ENCODE measurements at regions not wholly inside any gene's neighbourhood (a gene's known extent, or its start where the extent isn't known, plus 50 kb on each side); places are given as distances from the start of the nearest gene placed in this dataset.
A peak's percentile ranks its signal among the peaks of the same experiment; 100 is the strongest.

- no peaks in the 10 kb centered on the region for H3K79me2 ChIP-seq
- no peak overlapping the region for H2AFZ ChIP-seq
- no peak overlapping the region for H3K27ac ChIP-seq
- H3K9ac ChIP-seq = no peak overlapping the region
- peaks cover 2% of the 10 kb centered on the region for H3K4me1 ChIP-seq
- H3K4me2 ChIP-seq (ENCODE audit: low read length) = no peak overlapping the region
- no peak for TF ChIP-seq CTCF (IDR thresholded peaks at IDR 0.05)
- no peaks in the 10 kb centered on the region for H3K9me3 ChIP-seq (ENCODE audit: control insufficient read depth, low read length)
- no peak overlapping the region for H3K4me3 ChIP-seq (ENCODE audit: low read depth, low read length)
- H3K36me3 ChIP-seq (ENCODE audit: control insufficient read depth, insufficient read depth, low read length) = no peaks in the 10 kb centered on the region
- no peaks in the 10 kb centered on the region for H3K27me3 ChIP-seq (ENCODE audit: control insufficient read depth, insufficient read depth, low read length)
Observed at GRCh38 chr12:124686370-124687173, 119.2 kb upstream of the NCOR2 start.

GRCh38 chr12:124685689-124686369 is 118.4 kb upstream of the NCOR2 start:
- Histone ChIP-seq H3K27ac (no peak overlapping the region), H3K4me3 (ENCODE audit: low read depth, low read length) (peak overlapping the region; percentile 1), H3K9ac (no peak overlapping the region), H3K79me2 (no peaks in the 10 kb centered on the region), H3K36me3 (ENCODE audit: control insufficient read depth, insufficient read depth, low read length) (no peaks in the 10 kb centered on the region), H2AFZ (no peak overlapping the region), H3K9me3 (ENCODE audit: control insufficient read depth, low read length) (no peaks in the 10 kb centered on the region), H3K4me2 (ENCODE audit: low read length) (peak overlapping the region; percentile 39), H3K27me3 (ENCODE audit: control insufficient read depth, insufficient read depth, low read length) (no peaks in the 10 kb centered on the region), H3K4me1 (peaks cover 2% of the 10 kb centered on the region)
- TF ChIP-seq CTCF (IDR thresholded peaks at IDR 0.05) = no peak

- H3K4me1 ChIP-seq = peaks cover 2% of the 10 kb centered on the region
Observed at GRCh38 chr12:124684971-124685688, 117.7 kb upstream of the NCOR2 start.

GRCh38 chr12:124684496-124684895 is 117.1 kb upstream of the NCOR2 start:
- Histone ChIP-seq H3K27me3 (ENCODE audit: control insufficient read depth, insufficient read depth, low read length) (no peaks in the 10 kb centered on the region), H3K4me3 (ENCODE audit: low read depth, low read length) (no peak overlapping the region), H3K36me3 (ENCODE audit: control insufficient read depth, insufficient read depth, low read length) (no peaks in the 10 kb centered on the region), H3K27ac (no peak overlapping the region), H3K4me2 (ENCODE audit: low read length) (peak overlapping the region; percentile 39), H3K79me2 (no peaks in the 10 kb centered on the region), H3K9ac (no peak overlapping the region), H3K4me1 (peaks cover 2% of the 10 kb centered on the region), H2AFZ (no peak overlapping the region), H3K9me3 (ENCODE audit: control insufficient read depth, low read length) (no peaks in the 10 kb centered on the region)
- no peak for TF ChIP-seq CTCF (IDR thresholded peaks at IDR 0.05)

More at GRCh38 chr12:124684971-124685688, 117.7 kb upstream of the NCOR2 start:
- Histone ChIP-seq H3K9me3 (ENCODE audit: control insufficient read depth, low read length) (no peaks in the 10 kb centered on the region), H3K79me2 (no peaks in the 10 kb centered on the region), H3K27me3 (ENCODE audit: control insufficient read depth, insufficient read depth, low read length) (no peaks in the 10 kb centered on the region), H3K4me2 (ENCODE audit: low read length) (peak overlapping the region; percentile 39), H3K9ac (no peak overlapping the region), H2AFZ (no peak overlapping the region), H3K4me3 (ENCODE audit: low read depth, low read length) (peak overlapping the region; percentile 1), H3K27ac (no peak overlapping the region), H3K36me3 (ENCODE audit: control insufficient read depth, insufficient read depth, low read length) (no peaks in the 10 kb centered on the region)
- TF ChIP-seq CTCF (IDR thresholded peaks at IDR 0.05) = no peak
